HepG2 (cell line): ENCODE measurements at regions not wholly inside any gene's neighbourhood (a gene's known extent, or its start where the extent isn't known, plus 50 kb on each side); places are given as distances from the start of the nearest gene placed in this dataset.

Experiments
- ATAC-seq: fragments of 200-7000 bp; cut with Tn5 transposase; 3 replicates; pipeline ENCODE4 v1.9.1; 2020; ENCODE audit warnings: mild to moderate bottlenecking, moderate library complexity
- BruUV-seq: library from RNA; stranded (reverse); fragments of 400-500 nt; replicated peaks from 2 replicates; lab custom pipeline; 2021; lab: Mats Ljungman, UMichigan
- CTCF ChIA-PET: fragments of 300-600 bp; formaldehyde crosslinking; extraction: SDS; loops from one replicate; lab custom pipeline; 2021; ENCODE audit warnings: low total read pairs, inconsistent platforms, low intra/inter-chr PET ratio; lab: Yijun Ruan, JAX
- POLR2A ChIA-PET: fragments of 350-600 bp; sonication (Branson Sonifier 250); formaldehyde crosslinking; loops from one replicate; lab custom pipeline; 2020; ENCODE audit warnings: antibody characterized with exemption, inconsistent platforms; lab: Yijun Ruan, JAX
- DNase-seq: peaks from one replicate; pipeline ENCODE4 v3.0.0-alpha.2; 2015; ENCODE audit warnings: low spot score
- FAIRE-seq: peaks from 3 replicates; lab custom pipeline; 2011; peaks lifted over from hg19 to GRCh38; lab: Jason Lieb, UNC
- H2AFZ ChIP-seq: one replicate; pipeline ENCODE4 v1.6.1; 2011; ENCODE audit warnings: low read length, inconsistent platforms
- H3K27ac ChIP-seq: fragments of 300-600 bp; 3 replicates; pipeline ENCODE4 v1.8.0; 2011; ENCODE audit warnings: mixed run types, mild to moderate bottlenecking, mixed read lengths, low read length, inconsistent platforms; ENCODE audit not compliant: insufficient read depth; ENCODE audit errors: extremely low read length
- H3K27me3 ChIP-seq, 2 experiments: fragments of 200-600 bp in 1 of 2; 2 replicates in 1 of 2; 3 replicates in 1 of 2; pipeline versions ENCODE4 v1.6.0 to v1.8.0; 2011; ENCODE audit warnings: low read length in 2 of 2, mild to moderate bottlenecking in 2 of 2, moderate library complexity in 2 of 2, inconsistent platforms in 1 of 2; ENCODE audit not compliant: insufficient read depth in 2 of 2, control insufficient read depth in 1 of 2
- H3K36me3 ChIP-seq, 2 experiments: fragments of 200-600 bp in 1 of 2; replicated peaks in 1 of 2; 2 replicates in 1 of 2; 3 replicates in 1 of 2; pipeline versions ENCODE4 v1.5.1 to v1.8.0; 2011; ENCODE audit warnings: low read length in 2 of 2, inconsistent platforms in 1 of 2; ENCODE audit not compliant: insufficient read depth in 2 of 2, control insufficient read depth in 1 of 2
- H3K4me1 ChIP-seq: 2 replicates; pipeline ENCODE4 v1.5.1; 2012; ENCODE audit warnings: low read length, inconsistent platforms; ENCODE audit not compliant: insufficient read depth
- H3K4me2 ChIP-seq: 2 replicates; pipeline ENCODE4 v1.6.0; 2011; ENCODE audit warnings: low read depth, low read length, inconsistent platforms
- H3K4me3 ChIP-seq, 3 experiments: fragments of 200-600 bp in 1 of 3; sonication (generic), shearing (Covaris generic) in 1 of 3; replicated peaks in 1 of 3; 2 replicates each; pipeline ENCODE4 v1.5.1; 2011 to 2016; ENCODE audit warnings: low read length in 3 of 3, inconsistent platforms in 2 of 3, low read depth in 2 of 3, mild to moderate bottlenecking in 2 of 3, control low read depth in 1 of 3, mixed read lengths in 1 of 3; ENCODE audit not compliant: insufficient read depth in 1 of 3
- H3K79me2 ChIP-seq: one replicate; pipeline ENCODE4 v1.6.1; 2011; ENCODE audit warnings: low read length, inconsistent platforms; ENCODE audit not compliant: insufficient read depth
- H3K9ac ChIP-seq: 2 replicates; pipeline ENCODE4 v1.6.0; 2011; ENCODE audit warnings: mild to moderate bottlenecking, low read depth, low read length, inconsistent platforms; ENCODE audit not compliant: insufficient read depth
- H3K9me3 ChIP-seq: 2 replicates; pipeline ENCODE4 v1.5.1; 2012; ENCODE audit warnings: mild to moderate bottlenecking, low read length
- H4K20me1 ChIP-seq: 2 replicates; pipeline ENCODE4 v1.6.0; 2011; ENCODE audit warnings: inconsistent platforms, mild to moderate bottlenecking, low read length, moderate library complexity; ENCODE audit not compliant: insufficient read depth
- FOXA3 ChIP-seq: IDR thresholded peaks from 2 replicates; pipeline ENCODE4 v1.6.1; 2016; ENCODE audit warnings: missing genetic modification reagents, missing compliant biosample characterization
- HDAC1 ChIP-seq: sonication (generic); formaldehyde crosslinking; IDR thresholded peaks from 2 replicates; pipeline ENCODE4 v1.5.1; 2020; ENCODE audit warnings: mild to moderate bottlenecking, missing genetic modification reagents
- HHEX ChIP-seq: IDR thresholded peaks from 2 replicates; pipeline ENCODE4 v1.6.1; 2016; ENCODE audit warnings: control low read depth
- KLF6 ChIP-seq: IDR thresholded peaks from 2 replicates; pipeline ENCODE4 v1.8.0; 2016; ENCODE audit warnings: missing biosample characterization, missing genetic modification reagents
- NFE2L2 ChIP-seq: fragments of 150-350 bp; IDR thresholded peaks from 2 replicates; pipeline ENCODE4 v1.6.1; 2014; ENCODE audit warnings: low read length
- NONO ChIP-seq, 2 experiments: fragments of 450-650 bp in 1 of 2; sonication (generic) in 1 of 2; formaldehyde crosslinking in 1 of 2; IDR thresholded peaks in 1 of 2; conservative IDR thresholded peaks in 1 of 2; 2 replicates each; pipeline versions ENCODE4 v1.6.1 to v1.8.0; 2017 to 2022; ENCODE audit warnings: mild to moderate bottlenecking in 1 of 2, missing genetic modification reagents in 1 of 2, moderate library complexity in 1 of 2
- NR1H2 ChIP-seq: sonication (generic); formaldehyde crosslinking; IDR thresholded peaks from 2 replicates; pipeline ENCODE4 v1.8.1; 2022; ENCODE audit warnings: low read depth, missing genetic modification reagents, borderline replicate concordance
- RNF2 ChIP-seq: fragments of 450-650 bp; conservative IDR thresholded peaks from 2 replicates; pipeline ENCODE4 v1.6.1; 2016; ENCODE audit warnings: low read depth
- RXRA ChIP-seq: sonication (generic); formaldehyde crosslinking; IDR thresholded peaks from 2 replicates; pipeline ENCODE4 v1.5.1; 2020; ENCODE audit warnings: missing genetic modification reagents
- SKI ChIP-seq: fragments of 450-650 bp; IDR thresholded peaks from one replicate; pipeline ENCODE4 v1.6.1; 2018; ENCODE audit warnings: mild to moderate bottlenecking; ENCODE audit not compliant: partially characterized antibody
- TBL1XR1 ChIP-seq: fragments of 150-350 bp; IDR thresholded peaks from 2 replicates; pipeline ENCODE4 v1.6.1; 2014; ENCODE audit warnings: borderline replicate concordance, low read length; ENCODE audit not compliant: partially characterized antibody
- ZBTB8A ChIP-seq: sonication (generic); formaldehyde crosslinking; IDR thresholded peaks from 2 replicates; pipeline ENCODE4 v1.4.0; 2020; ENCODE audit warnings: mild to moderate bottlenecking, low read depth, missing genetic modification reagents, borderline replicate concordance
- ZNF224 ChIP-seq: sonication (generic); formaldehyde crosslinking; IDR thresholded peaks from 2 replicates; pipeline ENCODE4 v1.5.0; 2020; ENCODE audit warnings: mild to moderate bottlenecking, missing genetic modification reagents
- ZNF552 ChIP-seq: sonication (generic); formaldehyde crosslinking; IDR thresholded peaks from 2 replicates; pipeline ENCODE4 v1.9.0; 2022; ENCODE audit warnings: missing genetic modification reagents, mild to moderate bottlenecking, borderline replicate concordance
- ZNF672 ChIP-seq: sonication (generic); formaldehyde crosslinking; IDR thresholded peaks from 2 replicates; pipeline ENCODE4 v1.8.1; 2022; ENCODE audit warnings: missing genetic modification reagents
- ZNF782 ChIP-seq: sonication (generic); formaldehyde crosslinking; IDR thresholded peaks from 2 replicates; pipeline ENCODE4 v1.4.0; 2020; ENCODE audit warnings: missing genetic modification reagents, mild to moderate bottlenecking, borderline replicate concordance
- WGBS: methylation state at CpG from one replicate; pipeline ENCODE4 v1.1.6; 2017; ENCODE audit warnings: low lambda C conversion rate; 5-methylcytosine and 5-hydroxymethylcytosine counted together
- in situ Hi-C: cut with HindIII; loops from 2 replicates; pipeline ENCODE4 v1.10.0; 2017; ENCODE audit warnings: low pct_unique_long_range_greater_than_20kb; ENCODE audit not compliant: extremely low pct_ligation_motif_present
- intact Hi-C: fragments of 100-400 bp; cut with micrococcal nuclease; formaldehyde crosslinking; loops from one replicate; pipeline ENCODE4 v1.10.0; 2022; ENCODE audit not compliant: unreplicated experiment
- TF ChIP-seq, protein P1 (sequence below): sonication (generic); formaldehyde crosslinking; IDR thresholded peaks from 2 replicates; pipeline ENCODE4 v1.4.0; 2020; ENCODE audit warnings: missing genetic modification reagents

DNA sequence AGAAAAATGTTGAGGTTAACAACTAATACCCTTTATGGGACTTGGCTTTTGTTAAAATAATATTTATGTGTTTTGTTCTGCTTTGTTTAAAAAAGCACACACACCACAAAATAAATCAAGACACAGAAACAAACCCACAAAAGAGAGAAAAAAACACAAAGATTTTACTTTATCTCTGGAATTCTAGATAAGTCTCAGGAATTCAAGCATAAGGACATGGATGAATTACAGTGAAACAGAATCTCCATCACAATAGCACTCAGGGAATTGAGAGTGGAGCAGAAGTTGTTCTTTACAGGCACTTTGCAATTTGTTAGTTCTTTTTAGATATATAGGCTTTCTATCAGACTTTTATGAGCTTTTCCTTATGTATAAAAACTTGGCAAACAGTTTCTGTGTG, 360.9 kb upstream of the ZC3H15 start:
- BruUV-seq = no TSS peak
- H3K27me3 ChIP-seq = no peaks in the 10 kb centered on the region
- in situ Hi-C loops = no loop called here
- H3K4me3 ChIP-seq = no peak overlapping the region
- ChIA-PET POLR2A (no interaction called here), CTCF (no interaction called here)
- no peak for FAIRE-seq
- ATAC-seq = no peak
- no peak overlapping the region for H3K4me2 ChIP-seq
- no peaks in the 10 kb centered on the region for H3K36me3 ChIP-seq
- H3K9ac ChIP-seq = no peak overlapping the region
- H3K27ac ChIP-seq = no peak overlapping the region
- intact Hi-C loops = no loop called here
- no peaks in the 10 kb centered on the region for H4K20me1 ChIP-seq
- DNase-seq = no peak
- no peak for TF ChIP-seq NONO (IDR thresholded peaks at IDR 0.05)
- no peak for TF ChIP-seq NONO (CRISPR knock-in tag; conservative IDR thresholded peaks at IDR 0.05)
- no peak for TF ChIP-seq SKI
- no peak for TF ChIP-seq ZNF552
- TF ChIP-seq RXRA (CRISPR knock-in tag) = no peak
- no peak for TF ChIP-seq ZNF782 (CRISPR knock-in tag)
- H3K4me1 ChIP-seq = peaks cover 18% of the 10 kb centered on the region
- no peak overlapping the region for H2AFZ ChIP-seq
- no peaks in the 10 kb centered on the region for H3K79me2 ChIP-seq
- H3K9me3 ChIP-seq = no peaks in the 10 kb centered on the region

DNA sequence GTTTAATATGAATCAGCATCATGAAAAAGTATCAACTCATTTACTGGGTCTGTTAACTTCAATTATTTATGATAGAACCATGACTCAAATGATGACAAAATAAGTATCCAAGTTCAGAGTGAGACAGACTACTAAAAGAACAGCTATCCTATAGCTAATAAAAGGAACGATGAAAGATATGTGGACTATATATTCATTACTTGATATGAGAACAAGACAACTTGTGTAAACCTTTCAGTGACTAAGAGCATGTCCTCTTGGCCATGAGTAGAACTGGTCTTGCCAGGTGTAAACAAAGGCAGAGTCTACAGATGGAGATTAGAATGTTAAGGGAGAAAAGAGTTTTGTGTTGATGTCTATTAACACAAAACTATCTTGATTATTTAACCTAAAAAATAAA, 360.4 kb upstream of the ZC3H15 start:
- POLR2A ChIA-PET = no interaction called here
- Histone ChIP-seq H3K9me3 (no peaks in the 10 kb centered on the region), H4K20me1 (no peaks in the 10 kb centered on the region), H2AFZ (no peak overlapping the region), H3K27me3 (no peaks in the 10 kb centered on the region), H3K4me2 (no peak overlapping the region), H3K4me1 (peaks cover 23% of the 10 kb centered on the region), H3K9ac (no peak overlapping the region), H3K4me3 (no peak overlapping the region), H3K27ac (no peak overlapping the region), H3K79me2 (no peaks in the 10 kb centered on the region), H3K36me3 (no peaks in the 10 kb centered on the region)
- DNase-seq = no peak
- intact Hi-C loops = no loop called here
- 100% methylated on average over 1 of the region's 1 CpG for WGBS
- ATAC-seq = no peak
- no peak for TF ChIP-seq RNF2
- no peak for TF ChIP-seq ZBTB8A (CRISPR knock-in tag)
- TF ChIP-seq HDAC1 (CRISPR knock-in tag) = no peak
- TF ChIP-seq, protein P1, sequence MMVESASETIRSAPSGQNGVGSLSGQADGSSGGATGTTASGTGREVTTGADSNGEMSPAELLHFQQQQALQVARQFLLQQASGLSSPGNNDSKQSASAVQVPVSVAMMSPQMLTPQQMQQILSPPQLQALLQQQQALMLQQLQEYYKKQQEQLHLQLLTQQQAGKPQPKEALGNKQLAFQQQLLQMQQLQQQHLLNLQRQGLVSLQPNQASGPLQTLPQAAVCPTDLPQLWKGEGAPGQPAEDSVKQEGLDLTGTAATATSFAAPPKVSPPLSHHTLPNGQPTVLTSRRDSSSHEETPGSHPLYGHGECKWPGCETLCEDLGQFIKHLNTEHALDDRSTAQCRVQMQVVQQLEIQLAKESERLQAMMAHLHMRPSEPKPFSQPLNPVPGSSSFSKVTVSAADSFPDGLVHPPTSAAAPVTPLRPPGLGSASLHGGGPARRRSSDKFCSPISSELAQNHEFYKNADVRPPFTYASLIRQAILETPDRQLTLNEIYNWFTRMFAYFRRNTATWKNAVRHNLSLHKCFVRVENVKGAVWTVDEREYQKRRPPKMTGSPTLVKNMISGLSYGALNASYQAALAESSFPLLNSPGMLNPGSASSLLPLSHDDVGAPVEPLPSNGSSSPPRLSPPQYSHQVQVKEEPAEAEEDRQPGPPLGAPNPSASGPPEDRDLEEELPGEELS (CRISPR knock-in tag) = no peak
- no peak for TF ChIP-seq TBL1XR1
- no peak for TF ChIP-seq FOXA3 (CRISPR knock-in tag)
- no peak for TF ChIP-seq KLF6 (CRISPR knock-in tag)
- TF ChIP-seq ZNF224 (CRISPR knock-in tag) = no peak
- TF ChIP-seq ZNF672 = no peak
- TF ChIP-seq HHEX = no peak
- no peak for TF ChIP-seq NFE2L2
- TF ChIP-seq NR1H2 (CRISPR knock-in tag) = no peak
- in situ Hi-C loops = no loop called here
- CTCF ChIA-PET = no interaction called here
- no TSS peak for BruUV-seq
- FAIRE-seq = no peak
